Nephron progenitor cell (in vitro differentiated cells): ENCODE measurements at regions not wholly inside any gene's neighbourhood (a gene's known extent, or its start where the extent isn't known, plus 50 kb on each side); places are given as distances from the start of the nearest gene placed in this dataset.
"Not testable (repeated sequence)": the region's sequence is repeated elsewhere in the genome, so short reads cannot be mapped to it uniquely, and the experiment has no call there.

Experiments used
- DNase-seq: peaks from one replicate; pipeline ENCODE4 v3.0.0; 2021
- H3K27ac Mint-ChIP-seq: 2 replicates; pipeline ENCODE4 v1.8.0; 2021; ENCODE audit warnings: mild to moderate bottlenecking, moderate library complexity, mixed read lengths
- H3K27me3 Mint-ChIP-seq: 2 replicates; pipeline ENCODE4 v1.8.0; 2021; ENCODE audit warnings: mild to moderate bottlenecking, low read depth, mixed read lengths; ENCODE audit not compliant: poor library complexity
- H3K36me3 Mint-ChIP-seq: 2 replicates; pipeline ENCODE4 v1.8.0; 2021; ENCODE audit warnings: low read depth, mixed read lengths
- H3K4me1 Mint-ChIP-seq: 2 replicates; pipeline ENCODE4 v1.8.0; 2021; ENCODE audit warnings: mixed read lengths
- H3K4me3 Mint-ChIP-seq: 2 replicates; pipeline ENCODE4 v1.8.0; 2021; ENCODE audit warnings: mild to moderate bottlenecking, moderate library complexity, mixed read lengths
- H3K9me3 Mint-ChIP-seq: 2 replicates; pipeline ENCODE4 v1.8.0; 2021; ENCODE audit warnings: mild to moderate bottlenecking, moderate library complexity, mixed read lengths
- CTCF ChIP-seq: fragments of 200-600 bp; sonication (generic); IDR thresholded peaks from 2 replicates; pipeline ENCODE4 v1.5.0; 2021; ENCODE audit warnings: antibody characterized with exemption

GRCh38 chr10:43923328-43923727 lies 274.6 kb upstream of the ZNF32 start:
- DNase-seq: no peak
- H3K27ac Mint-ChIP-seq: no peak overlapping the region
- H3K27me3 Mint-ChIP-seq: peaks cover 10% of the 10 kb centered on the region

GRCh38 chr10:43922335-43923280 lies 273.9 kb upstream of the ZNF32 start:
- H3K4me3 Mint-ChIP-seq: no peak overlapping the region
- H3K27me3 Mint-ChIP-seq: peaks cover 16% of the 10 kb centered on the region
- H3K9me3 Mint-ChIP-seq: peaks cover 43% of the 10 kb centered on the region

More at GRCh38 chr10:43923328-43923727, 274.6 kb upstream of the ZNF32 start:
- no peak for TF ChIP-seq CTCF
- Mint-ChIP-seq H3K4me1 (peaks cover 14% of the 10 kb centered on the region), H3K36me3 (no peaks in the 10 kb centered on the region), H3K9me3 (peaks cover 36% of the 10 kb centered on the region), H3K4me3 (no peak overlapping the region)

DNA sequence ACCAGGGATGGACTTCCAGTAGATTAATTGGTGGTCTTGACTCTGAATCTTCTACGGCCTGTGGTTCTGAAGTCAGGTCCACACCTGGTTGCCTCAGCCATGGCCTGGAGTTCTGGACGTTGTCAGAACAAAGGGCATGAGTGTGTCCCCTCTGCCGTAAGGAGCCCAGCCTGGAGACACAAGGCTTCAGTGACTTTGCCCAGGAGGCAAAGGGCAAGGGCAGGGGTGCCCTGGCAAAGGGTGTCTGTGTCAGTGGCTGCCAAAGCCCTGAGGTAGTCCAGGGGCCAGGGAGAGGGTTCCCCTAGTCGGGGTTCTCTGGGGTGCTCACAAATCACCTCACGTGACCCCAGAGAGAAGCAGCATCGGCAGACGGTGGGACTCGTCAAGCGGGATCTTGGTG lies 273.2 kb upstream of the ZNF32 start:
- H3K4me3 Mint-ChIP-seq: no peak overlapping the region

More at GRCh38 chr10:43922335-43923280, 273.9 kb upstream of the ZNF32 start:
- no peak overlapping the region for H3K27ac Mint-ChIP-seq
- DNase-seq: no peak
- no peaks in the 10 kb centered on the region for H3K36me3 Mint-ChIP-seq
- TF ChIP-seq CTCF: no peak
- peaks cover 13% of the 10 kb centered on the region for H3K4me1 Mint-ChIP-seq

DNA sequence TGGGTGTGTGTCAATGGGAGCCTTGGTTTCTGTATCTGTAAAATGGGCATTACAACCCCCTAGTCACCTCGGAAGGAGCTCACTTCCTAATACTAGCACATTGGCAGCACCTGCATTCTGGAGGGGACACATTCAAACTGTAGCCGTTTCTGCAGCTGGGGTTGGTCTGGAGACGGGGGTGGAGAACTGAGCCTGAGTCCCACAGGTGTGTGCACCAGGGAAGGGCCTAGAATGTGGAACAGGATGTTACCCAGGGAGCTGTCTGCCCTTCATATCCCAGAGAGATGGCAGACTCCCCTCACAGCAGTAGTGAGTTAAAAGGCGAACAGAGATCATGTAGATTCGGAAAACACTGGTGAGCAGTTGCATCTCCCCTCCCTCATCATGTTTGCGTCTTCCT lies 272.8 kb upstream of the ZNF32 start:
- TF ChIP-seq CTCF: no peak
- no peak overlapping the region for H3K27ac Mint-ChIP-seq
- H3K4me3 Mint-ChIP-seq: no peak overlapping the region
- DNase-seq: no peak
- peaks cover 2% of the 10 kb centered on the region for H3K4me1 Mint-ChIP-seq
- no peaks in the 10 kb centered on the region for H3K36me3 Mint-ChIP-seq
- peaks cover 19% of the 10 kb centered on the region for H3K27me3 Mint-ChIP-seq
- peaks cover 51% of the 10 kb centered on the region for H3K9me3 Mint-ChIP-seq

More for the DNA sequence above, 273.2 kb upstream of the ZNF32 start:
- DNase-seq: no peak
- Mint-ChIP-seq H3K36me3 (no peaks in the 10 kb centered on the region), H3K27ac (no peak overlapping the region), H3K4me1 (peaks cover 6% of the 10 kb centered on the region), H3K9me3 (peaks cover 48% of the 10 kb centered on the region), H3K27me3 (peaks cover 16% of the 10 kb centered on the region)
- no peak for TF ChIP-seq CTCF

- not testable (repeated sequence) for H3K4me1 Mint-ChIP-seq, H3K4me3 Mint-ChIP-seq, DNase-seq, H3K27ac Mint-ChIP-seq, H3K36me3 Mint-ChIP-seq
- peaks cover 19% of the 10 kb centered on the region for H3K27me3 Mint-ChIP-seq
- H3K9me3 Mint-ChIP-seq: peaks cover 58% of the 10 kb centered on the region
These were observed 271.6 kb upstream of the ZNF32 start for GRCh38 chr10:43920236-43920758.

DNA sequence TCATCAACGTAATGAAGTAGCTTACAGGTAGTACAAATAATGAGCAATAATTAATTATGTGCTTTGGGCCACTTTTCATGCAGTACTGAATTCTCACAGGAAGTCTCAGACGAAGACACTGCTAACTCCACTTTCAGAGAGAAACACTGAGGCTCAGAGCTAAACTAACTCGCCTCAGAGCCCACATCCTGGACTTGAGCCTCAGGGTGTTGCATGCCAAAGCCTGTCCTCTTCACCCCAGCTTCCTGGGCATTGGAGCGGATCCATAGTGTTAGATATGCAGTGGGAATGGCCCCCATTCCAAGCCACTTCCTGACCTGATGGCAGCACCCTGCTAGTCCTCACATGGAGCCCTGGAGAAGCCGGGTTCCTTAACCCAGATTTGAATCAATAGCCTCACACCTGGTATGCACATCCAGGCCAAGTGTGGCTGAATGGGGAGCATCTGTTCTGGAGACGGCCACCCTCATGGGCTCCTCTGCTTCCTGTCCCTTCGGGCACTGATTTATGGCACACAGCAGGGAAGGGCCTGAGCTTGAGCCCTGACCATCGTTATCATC lies 265.1 kb upstream of the ZNF32 start:
- H3K27ac Mint-ChIP-seq: no peak overlapping the region
- DNase-seq: no peak
- H3K4me1 Mint-ChIP-seq: peaks cover 14% of the 10 kb centered on the region
- no peak overlapping the region for H3K4me3 Mint-ChIP-seq
- H3K9me3 Mint-ChIP-seq: peaks cover 27% of the 10 kb centered on the region
- TF ChIP-seq CTCF: no peak
- no peaks in the 10 kb centered on the region for H3K36me3 Mint-ChIP-seq
- H3K27me3 Mint-ChIP-seq: peaks cover 15% of the 10 kb centered on the region
